ENCODE measurements at regions not wholly inside any gene's neighbourhood (a gene's known extent, or its start where the extent isn't known, plus 50 kb on each side); places are given as distances from the start of the nearest gene placed in this dataset.
A peak's percentile ranks its signal among the peaks of the same experiment; 100 is the strongest.

GRCh38 chr10:120978589-120979252 is 127.6 kb downstream of the WDR11 start:
- Mint-ChIP-seq H3K9me3 (peaks cover 0 to 9% (median 4%) of the 10 kb centered on the region in 3 donors), H3K27me3 (peaks cover 49 to 58% of the 10 kb centered on the region in 2 donors), H3K36me3 (no peaks in the 10 kb centered on the region), H3K4me1 (peaks cover 0 to 9% (median 8%) of the 10 kb centered on the region in 3 donors), H3K27ac (no peak overlapping the region), H3K4me3 (no peak overlapping the region)
- 38% methylated on average over 9 of the region's 15 CpGs for WGBS (ENCODE audit: insufficient coverage)
- H3K4me3 ChIP-seq (ENCODE audit: control insufficient read depth in 1 of 2, extremely low read depth in 1 of 2, low read length in 1 of 2) = peak overlapping the region in 1 of 2 donors; percentile 56
- peaks cover 6 to 37% of the 10 kb centered on the region in 2 experiments for H3K27me3 ChIP-seq (replicated peaks in 1 of 2; ENCODE audit: control insufficient read depth in 2 of 2, extremely low read depth in 1 of 2, insufficient read depth in 2 of 2, low read length in 1 of 2)
- no peaks in the 10 kb centered on the region for H3K36me3 ChIP-seq (ENCODE audit: control insufficient read depth in 2 of 2, extremely low read depth in 1 of 2, insufficient read depth in 1 of 2, low read length in 1 of 2)
- H3K4me1 ChIP-seq (ENCODE audit: control insufficient read depth in 1 of 2, extremely low read depth in 1 of 2, insufficient read depth in 2 of 2, low read length in 2 of 2) = peaks cover 0 to 9% of the 10 kb centered on the region in 2 experiments
- CTCF ChIA-PET = no interaction called here
- DNase-seq = no peak
- H3K27ac ChIP-seq (ENCODE audit: low read length) = no peak overlapping the region
- H3K9me3 ChIP-seq = no peaks in the 10 kb centered on the region
- no peak for ATAC-seq (replicated peaks in 1 of 4)
- POLR2A ChIA-PET = interaction anchor here in 1 of 2 donors (0.5 kb wide), 1 partner anchor 44 kb away, joined by 3 read pairs; no protein-coding TSS in a partner anchor

- H3K27me3 Mint-ChIP-seq = peaks cover 47 to 53% of the 10 kb centered on the region in 2 donors
Measured at GRCh38 chr10:120979435-120980278, 128.5 kb downstream of the WDR11 start.

GRCh38 chr10:120980279-120981255 is 129.4 kb downstream of the WDR11 start:
- Histone ChIP-seq H3K4me3 (ENCODE audit: control insufficient read depth in 1 of 2, extremely low read depth in 1 of 2, low read length in 1 of 2) (no peak overlapping the region), H3K27me3 (replicated peaks in 1 of 2; ENCODE audit: control insufficient read depth in 2 of 2, extremely low read depth in 1 of 2, insufficient read depth in 2 of 2, low read length in 1 of 2) (peaks cover 6 to 39% of the 10 kb centered on the region in 2 experiments), H3K27ac (ENCODE audit: low read length) (no peak overlapping the region), H3K36me3 (ENCODE audit: control insufficient read depth in 2 of 2, extremely low read depth in 1 of 2, insufficient read depth in 1 of 2, low read length in 1 of 2) (no peaks in the 10 kb centered on the region), H3K9me3 (no peaks in the 10 kb centered on the region), H3K4me1 (ENCODE audit: control insufficient read depth in 1 of 2, extremely low read depth in 1 of 2, insufficient read depth in 2 of 2, low read length in 2 of 2) (peaks cover 0 to 9% of the 10 kb centered on the region in 2 experiments)
- Mint-ChIP-seq H3K27ac (no peak overlapping the region), H3K4me1 (peaks cover 0 to 9% (median 8%) of the 10 kb centered on the region in 3 donors), H3K9me3 (peaks cover 0 to 7% (median 0%) of the 10 kb centered on the region in 3 donors), H3K27me3 (peaks cover 45 to 51% of the 10 kb centered on the region in 2 donors), H3K36me3 (no peaks in the 10 kb centered on the region), H3K4me3 (no peak overlapping the region)
- CTCF ChIA-PET = no interaction called here
- ATAC-seq (replicated peaks in 1 of 4) (no peak), DNase-seq (no peak)
- POLR2A ChIA-PET = no interaction called here
- WGBS (ENCODE audit: insufficient coverage) = 33% methylated on average over 12 of the region's 18 CpGs

More at GRCh38 chr10:120979435-120980278, 128.5 kb downstream of the WDR11 start:
- peaks cover 0 to 9% (median 8%) of the 10 kb centered on the region in 3 donors for H3K4me1 Mint-ChIP-seq
- H3K36me3 Mint-ChIP-seq = no peaks in the 10 kb centered on the region
- ChIA-PET CTCF (no interaction called here), POLR2A (no interaction called here)
- DNase-seq = peak in 18 of 35 experiments; percentile 1 to 22 (median 7)
- Histone ChIP-seq H3K27me3 (replicated peaks in 1 of 2; ENCODE audit: control insufficient read depth in 2 of 2, extremely low read depth in 1 of 2, insufficient read depth in 2 of 2, low read length in 1 of 2) (peaks cover 6 to 39% of the 10 kb centered on the region in 2 experiments), H3K4me1 (ENCODE audit: control insufficient read depth in 1 of 2, extremely low read depth in 1 of 2, insufficient read depth in 2 of 2, low read length in 2 of 2) (peaks cover 0 to 9% of the 10 kb centered on the region in 2 experiments), H3K4me3 (ENCODE audit: control insufficient read depth in 1 of 2, extremely low read depth in 1 of 2, low read length in 1 of 2) (peak overlapping the region in 1 of 2 donors; percentile 56), H3K27ac (ENCODE audit: low read length) (no peak overlapping the region), H3K9me3 (no peaks in the 10 kb centered on the region), H3K36me3 (ENCODE audit: control insufficient read depth in 2 of 2, extremely low read depth in 1 of 2, insufficient read depth in 1 of 2, low read length in 1 of 2) (no peaks in the 10 kb centered on the region)
- ATAC-seq (replicated peaks in 1 of 4) = peak; percentile 32 to 60 (median 56)
- peak overlapping the region in 2 of 3 donors; percentile 7 to 10 for H3K4me3 Mint-ChIP-seq
- H3K9me3 Mint-ChIP-seq = peaks cover 0 to 4% (median 3%) of the 10 kb centered on the region in 3 donors
- H3K27ac Mint-ChIP-seq = no peak overlapping the region
- WGBS (ENCODE audit: insufficient coverage) = 4% methylated on average over 56 of the region's 68 CpGs

- no peak overlapping the region for H3K4me3 ChIP-seq (ENCODE audit: control insufficient read depth in 1 of 2, extremely low read depth in 1 of 2, low read length in 1 of 2)
- H3K9me3 ChIP-seq = no peaks in the 10 kb centered on the region
- ChIA-PET CTCF (no interaction called here), POLR2A (no interaction called here)
- H3K36me3 ChIP-seq (ENCODE audit: control insufficient read depth in 2 of 2, extremely low read depth in 1 of 2, insufficient read depth in 1 of 2, low read length in 1 of 2) = no peaks in the 10 kb centered on the region
- Mint-ChIP-seq H3K9me3 (peaks cover 0 to 5% (median 2%) of the 10 kb centered on the region in 3 donors), H3K4me1 (peaks cover 0 to 11% (median 8%) of the 10 kb centered on the region in 3 donors), H3K36me3 (no peaks in the 10 kb centered on the region), H3K27me3 (peaks cover 35 to 43% of the 10 kb centered on the region in 2 donors), H3K27ac (no peak overlapping the region), H3K4me3 (no peak overlapping the region)
- 90% methylated on average over 2 of the region's 8 CpGs for WGBS (ENCODE audit: insufficient coverage)
- ATAC-seq (replicated peaks in 1 of 4) (no peak), DNase-seq (no peak)
- H3K27ac ChIP-seq (ENCODE audit: low read length) = no peak overlapping the region
- peaks cover 6 to 39% of the 10 kb centered on the region in 2 experiments for H3K27me3 ChIP-seq (replicated peaks in 1 of 2; ENCODE audit: control insufficient read depth in 2 of 2, extremely low read depth in 1 of 2, insufficient read depth in 2 of 2, low read length in 1 of 2)
- peaks cover 0 to 11% of the 10 kb centered on the region in 2 experiments for H3K4me1 ChIP-seq (ENCODE audit: control insufficient read depth in 1 of 2, extremely low read depth in 1 of 2, insufficient read depth in 2 of 2, low read length in 2 of 2)
Measured at GRCh38 chr10:120981601-120982391, 130.6 kb downstream of the WDR11 start.

- Histone ChIP-seq H3K36me3 (ENCODE audit: control insufficient read depth in 2 of 2, extremely low read depth in 1 of 2, insufficient read depth in 1 of 2, low read length in 1 of 2) (no peaks in the 10 kb centered on the region), H3K4me1 (ENCODE audit: control insufficient read depth in 1 of 2, extremely low read depth in 1 of 2, insufficient read depth in 2 of 2, low read length in 2 of 2) (peaks cover 0 to 15% of the 10 kb centered on the region in 2 experiments), H3K4me3 (ENCODE audit: control insufficient read depth in 1 of 2, extremely low read depth in 1 of 2, low read length in 1 of 2) (no peak overlapping the region), H3K9me3 (no peaks in the 10 kb centered on the region), H3K27me3 (replicated peaks in 1 of 2; ENCODE audit: control insufficient read depth in 2 of 2, extremely low read depth in 1 of 2, insufficient read depth in 2 of 2, low read length in 1 of 2) (peaks cover 6 to 37% of the 10 kb centered on the region in 2 experiments), H3K27ac (ENCODE audit: low read length) (no peak overlapping the region)
- peaks cover 0 to 15% (median 8%) of the 10 kb centered on the region in 3 donors for H3K4me1 Mint-ChIP-seq
- peaks cover 0 to 10% (median 4%) of the 10 kb centered on the region in 3 donors for H3K9me3 Mint-ChIP-seq
- CTCF ChIA-PET = no interaction called here
- H3K36me3 Mint-ChIP-seq = no peaks in the 10 kb centered on the region
- DNase-seq (no peak), ATAC-seq (replicated peaks in 1 of 4) (no peak)
- peaks cover 36 to 43% of the 10 kb centered on the region in 2 donors for H3K27me3 Mint-ChIP-seq
- POLR2A ChIA-PET = no interaction called here
- WGBS (ENCODE audit: insufficient coverage) = 66% methylated on average over 3 of the region's 3 CpGs
- H3K27ac Mint-ChIP-seq = no peak overlapping the region
- H3K4me3 Mint-ChIP-seq = no peak overlapping the region
Measured at GRCh38 chr10:120982507-120982906, 131.3 kb downstream of the WDR11 start.
